ENCODE measurements at regions not wholly inside any gene's neighbourhood (a gene's known extent, or its start where the extent isn't known, plus 50 kb on each side); places are given as distances from the start of the nearest gene placed in this dataset.

- TF ChIP-seq CTCF (IDR thresholded peaks at IDR 0.05) = no peak
- TF ChIP-seq FOXK1 (CRISPR knock-in tag; IDR thresholded peaks at IDR 0.05) = no peak
- TF ChIP-seq ESRRA (CRISPR knock-in tag; IDR thresholded peaks at IDR 0.05; ENCODE audit: borderline replicate concordance) = no peak
- no peak for TF ChIP-seq TEAD4 (CRISPR knock-in tag; IDR thresholded peaks at IDR 0.05)
- no peak for TF ChIP-seq SMAD3 (CRISPR knock-in tag; IDR thresholded peaks at IDR 0.05; ENCODE audit: borderline replicate concordance)
- no peak for TF ChIP-seq ATF3 (CRISPR knock-in tag; conservative IDR thresholded peaks at IDR 0.05)
Measured at GRCh38 chr14:29039171-29039570, 272.6 kb downstream of the FOXG1 start.

Data from WTC11 (cell line).